Testis (tissue), 2 donors: ENCODE measurements at regions not wholly inside any gene's neighbourhood (a gene's known extent, or its start where the extent isn't known, plus 50 kb on each side); places are given as distances from the start of the nearest gene placed in this dataset.

Source experiments
- POLR2A ChIP-seq: fragments of 450-650 bp; IDR thresholded peaks from one replicate; pipeline ENCODE4 v1.6.1; 2017; ENCODE audit warnings: antibody characterized with exemption, mild to moderate bottlenecking, moderate library complexity
- TF ChIP-seq, protein P1 (sequence below), 3 experiments: fragments of 450-650 bp in 2 of 3; fragments of 200-600 bp in 1 of 3; sonication (generic) in 1 of 3; IDR thresholded peaks; one replicate each; pipeline ENCODE4 v1.5.1; 2016 to 2019; ENCODE audit warnings: antibody characterized with exemption in 3 of 3, mild to moderate bottlenecking in 2 of 3, moderate library complexity in 1 of 3

DNA sequence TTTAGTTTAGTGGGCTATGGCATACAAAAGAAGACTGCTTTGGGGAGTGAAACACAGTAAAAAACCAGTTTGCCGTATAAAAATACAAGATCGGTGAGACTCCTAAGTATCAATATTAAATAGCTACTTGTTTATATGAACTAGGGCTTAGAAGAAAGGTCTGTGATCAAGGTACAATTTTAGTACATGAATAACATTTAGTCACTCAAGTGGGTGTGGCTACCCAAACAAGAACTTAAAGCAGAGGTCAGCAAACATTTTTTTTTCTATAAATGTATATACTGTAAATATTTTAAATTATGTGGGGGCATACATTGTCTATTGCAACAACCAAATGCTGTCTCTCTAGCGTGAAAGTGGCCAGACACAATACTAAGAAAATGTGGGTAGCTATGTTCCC, 1452.5 kb upstream of the NUDT12 start:
- TF ChIP-seq, protein P1, sequence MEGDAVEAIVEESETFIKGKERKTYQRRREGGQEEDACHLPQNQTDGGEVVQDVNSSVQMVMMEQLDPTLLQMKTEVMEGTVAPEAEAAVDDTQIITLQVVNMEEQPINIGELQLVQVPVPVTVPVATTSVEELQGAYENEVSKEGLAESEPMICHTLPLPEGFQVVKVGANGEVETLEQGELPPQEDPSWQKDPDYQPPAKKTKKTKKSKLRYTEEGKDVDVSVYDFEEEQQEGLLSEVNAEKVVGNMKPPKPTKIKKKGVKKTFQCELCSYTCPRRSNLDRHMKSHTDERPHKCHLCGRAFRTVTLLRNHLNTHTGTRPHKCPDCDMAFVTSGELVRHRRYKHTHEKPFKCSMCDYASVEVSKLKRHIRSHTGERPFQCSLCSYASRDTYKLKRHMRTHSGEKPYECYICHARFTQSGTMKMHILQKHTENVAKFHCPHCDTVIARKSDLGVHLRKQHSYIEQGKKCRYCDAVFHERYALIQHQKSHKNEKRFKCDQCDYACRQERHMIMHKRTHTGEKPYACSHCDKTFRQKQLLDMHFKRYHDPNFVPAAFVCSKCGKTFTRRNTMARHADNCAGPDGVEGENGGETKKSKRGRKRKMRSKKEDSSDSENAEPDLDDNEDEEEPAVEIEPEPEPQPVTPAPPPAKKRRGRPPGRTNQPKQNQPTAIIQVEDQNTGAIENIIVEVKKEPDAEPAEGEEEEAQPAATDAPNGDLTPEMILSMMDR (IDR thresholded peaks at IDR 0.05), result no peak
- no peak for TF ChIP-seq POLR2A
